HEK293 (cell line): ENCODE measurements at regions not wholly inside any gene's neighbourhood (a gene's known extent, or its start where the extent isn't known, plus 50 kb on each side); places are given as distances from the start of the nearest gene placed in this dataset.

Source experiments
- CTCF ChIA-PET: fragments of 350-600 bp; formaldehyde crosslinking; extraction: SDS; loops from one replicate; lab custom pipeline; 2021; ENCODE audit warnings: antibody characterized with exemption; lab: Yijun Ruan, JAX
- POLR2A ChIA-PET: fragments of 300-600 bp; formaldehyde crosslinking; extraction: SDS; loops from one replicate; lab custom pipeline; 2020; ENCODE audit warnings: antibody characterized with exemption, inconsistent platforms; lab: Yijun Ruan, JAX
- H3K27ac ChIP-seq: fragments of 200-500 bp; sonication (Bioruptor generic); 2 replicates; pipeline ENCODE4 v1.5.1; 2014; ENCODE audit warnings: low read depth, low read length, control low read depth, inconsistent platforms; ENCODE audit errors: extremely low read depth
- H3K36me3 ChIP-seq, 2 experiments: fragments of 200-500 bp in 1 of 2; sonication (Bioruptor generic) in 1 of 2; 1 replicate in 1 of 2; 2 replicates in 1 of 2; pipeline ENCODE4 v1.5.1; 2014 to 2017; ENCODE audit warnings: inconsistent platforms in 2 of 2, low read length in 2 of 2; ENCODE audit not compliant: control insufficient read depth in 2 of 2, insufficient read depth in 1 of 2
- H3K4me1 ChIP-seq: fragments of 200-500 bp; sonication (Bioruptor generic); 2 replicates; pipeline ENCODE4 v1.5.1; 2014; ENCODE audit warnings: mild to moderate bottlenecking, low read length, inconsistent platforms; ENCODE audit not compliant: control insufficient read depth, insufficient read depth
- H3K4me3 ChIP-seq: 2 replicates; pipeline ENCODE4 v1.5.1; 2011; ENCODE audit warnings: low read depth, mild to moderate bottlenecking, control low read depth, low read length, moderate library complexity
- H3K9me3 ChIP-seq: fragments of 200-500 bp; sonication (Bioruptor generic); 2 replicates; pipeline ENCODE4 v1.5.1; 2014; ENCODE audit warnings: low read depth, low read length, inconsistent platforms; ENCODE audit not compliant: control insufficient read depth, insufficient read depth
- BCL11B ChIP-seq: fragments of 450-650 bp; formaldehyde crosslinking; IDR thresholded peaks from 2 replicates; pipeline ENCODE4 v1.5.1; 2016; ENCODE audit warnings: low read depth, missing biosample characterization, missing genetic modification characterization
- EGR2 ChIP-seq: fragments of 450-650 bp; formaldehyde crosslinking; IDR thresholded peaks from 2 replicates; pipeline ENCODE4 v1.5.1; 2016; ENCODE audit warnings: low read depth, missing biosample characterization, missing genetic modification characterization
- KLF7 ChIP-seq: fragments of 450-650 bp; formaldehyde crosslinking; IDR thresholded peaks from 2 replicates; pipeline ENCODE4 v1.5.1; 2016; ENCODE audit warnings: missing biosample characterization, missing genetic modification characterization, borderline replicate concordance
- MZF1 ChIP-seq: fragments of 450-650 bp; formaldehyde crosslinking; IDR thresholded peaks from 2 replicates; pipeline ENCODE4 v1.5.1; 2017; ENCODE audit warnings: missing biosample characterization, missing genetic modification characterization, borderline replicate concordance
- RBAK ChIP-seq: fragments of 450-650 bp; formaldehyde crosslinking; IDR thresholded peaks from 2 replicates; pipeline ENCODE4 v1.5.1; 2016; ENCODE audit warnings: missing biosample characterization, missing genetic modification characterization
- ZEB2 ChIP-seq: fragments of 450-650 bp; formaldehyde crosslinking; IDR thresholded peaks from 2 replicates; pipeline ENCODE4 v1.5.1; 2016; ENCODE audit warnings: missing biosample characterization, missing genetic modification characterization
- ZNF140 ChIP-seq: fragments of 450-650 bp; formaldehyde crosslinking; IDR thresholded peaks from 2 replicates; pipeline ENCODE4 v1.5.1; 2016; ENCODE audit warnings: missing biosample characterization, missing genetic modification characterization
- ZNF175 ChIP-seq: fragments of 450-650 bp; formaldehyde crosslinking; IDR thresholded peaks from 2 replicates; pipeline ENCODE4 v1.5.1; 2016; ENCODE audit warnings: missing biosample characterization, missing genetic modification characterization
- ZNF366 ChIP-seq: fragments of 450-650 bp; formaldehyde crosslinking; conservative IDR thresholded peaks from 2 replicates; pipeline ENCODE4 v1.5.1; 2016; ENCODE audit warnings: missing biosample characterization, missing genetic modification characterization
- ZNF558 ChIP-seq: fragments of 450-650 bp; formaldehyde crosslinking; IDR thresholded peaks from 2 replicates; pipeline ENCODE4 v1.5.1; 2016; ENCODE audit warnings: missing biosample characterization, missing genetic modification characterization
- ZNF596 ChIP-seq: fragments of 450-650 bp; IDR thresholded peaks from 2 replicates; pipeline ENCODE4 v1.5.0; 2018; ENCODE audit warnings: missing biosample characterization, mild to moderate bottlenecking, missing genetic modification characterization, moderate library complexity
- ZNF600 ChIP-seq: fragments of 450-650 bp; formaldehyde crosslinking; IDR thresholded peaks from 2 replicates; pipeline ENCODE4 v1.5.1; 2016; ENCODE audit warnings: missing biosample characterization, missing genetic modification characterization
- ZNF670 ChIP-seq: fragments of 450-650 bp; formaldehyde crosslinking; IDR thresholded peaks from 2 replicates; pipeline ENCODE4 v1.5.1; 2016; ENCODE audit warnings: missing biosample characterization, missing genetic modification characterization, low read depth
- ZNF791 ChIP-seq: fragments of 450-650 bp; formaldehyde crosslinking; IDR thresholded peaks from 2 replicates; pipeline ENCODE4 v1.5.1; 2016; ENCODE audit warnings: missing biosample characterization, missing genetic modification characterization
- ZSCAN23 ChIP-seq: fragments of 450-650 bp; formaldehyde crosslinking; IDR thresholded peaks from 2 replicates; pipeline ENCODE4 v1.5.1; 2016; ENCODE audit warnings: missing biosample characterization, missing genetic modification characterization
- TF ChIP-seq, protein P1 (sequence below): fragments of 450-650 bp; formaldehyde crosslinking; IDR thresholded peaks from 2 replicates; pipeline ENCODE4 v1.5.1; 2016; ENCODE audit warnings: missing biosample characterization, missing genetic modification characterization
- TF ChIP-seq, protein P2 (sequence below): fragments of 450-650 bp; formaldehyde crosslinking; IDR thresholded peaks from 2 replicates; pipeline ENCODE4 v1.5.1; 2016; ENCODE audit warnings: missing biosample characterization, missing genetic modification characterization
- TF ChIP-seq, protein P3 (sequence below): fragments of 450-650 bp; formaldehyde crosslinking; IDR thresholded peaks from 2 replicates; pipeline ENCODE4 v1.5.1; 2017; ENCODE audit warnings: missing biosample characterization, missing genetic modification characterization
- TF ChIP-seq, protein P4 (sequence below): IDR thresholded peaks from 2 replicates; pipeline ENCODE4 v1.6.1; 2011; ENCODE audit warnings: mild to moderate bottlenecking, low read depth, low read length, borderline replicate concordance
- TF ChIP-seq, protein P5 (sequence below): fragments of 450-650 bp; formaldehyde crosslinking; IDR thresholded peaks from 2 replicates; pipeline ENCODE4 v1.5.1; 2016; ENCODE audit warnings: missing biosample characterization, missing genetic modification characterization, low read depth
- TF ChIP-seq, protein P6 (sequence below): fragments of 450-650 bp; formaldehyde crosslinking; IDR thresholded peaks from 2 replicates; pipeline ENCODE4 v1.5.1; 2016; ENCODE audit warnings: missing biosample characterization, missing genetic modification characterization, borderline replicate concordance

DNA sequence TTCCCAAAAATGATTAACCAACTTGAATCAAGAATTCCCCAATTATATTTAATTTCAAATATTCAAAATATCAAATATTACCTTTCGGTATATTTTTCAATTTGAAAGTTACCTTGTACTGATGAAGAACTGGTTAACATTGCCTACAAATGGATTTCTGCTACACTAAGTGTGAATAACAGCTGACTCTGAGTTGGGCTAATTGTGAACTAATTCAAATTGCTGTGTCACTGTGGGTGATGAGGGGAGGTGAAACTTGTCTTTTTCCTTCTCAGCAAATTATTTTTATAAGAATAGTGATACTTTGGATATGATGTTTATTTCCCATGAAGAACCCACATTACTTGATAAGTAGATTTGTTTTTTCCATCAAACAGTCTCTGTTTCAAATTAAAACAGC lies 103.4 kb upstream of the RPS23 start:
- TF ChIP-seq ZSCAN23 (tag by site-specific recombination) (no peak), ZNF670 (tag by site-specific recombination) (no peak), ZNF366 (tag by site-specific recombination) (no peak), KLF7 (tag by site-specific recombination) (no peak), ZNF600 (tag by site-specific recombination) (no peak), RBAK (tag by site-specific recombination) (no peak)
- TF ChIP-seq, protein P1, sequence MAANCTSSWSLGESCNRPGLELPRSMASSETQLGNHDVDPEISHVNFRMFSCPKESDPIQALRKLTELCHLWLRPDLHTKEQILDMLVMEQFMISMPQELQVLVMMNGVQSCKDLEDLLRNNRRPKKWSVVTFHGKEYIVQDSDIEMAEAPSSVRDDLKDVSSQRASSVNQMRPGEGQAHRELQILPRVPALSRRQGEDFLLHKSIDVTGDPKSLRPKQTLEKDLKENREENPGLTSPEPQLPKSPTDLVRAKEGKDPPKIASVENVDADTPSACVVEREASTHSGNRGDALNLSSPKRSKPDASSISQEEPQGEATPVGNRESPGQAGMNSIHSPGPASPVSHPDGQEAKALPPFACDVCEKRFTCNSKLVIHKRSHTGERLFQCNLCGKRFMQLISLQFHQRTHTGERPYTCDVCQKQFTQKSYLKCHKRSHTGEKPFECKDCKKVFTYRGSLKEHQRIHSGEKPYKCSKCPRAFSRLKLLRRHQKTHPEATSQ (tag by site-specific recombination) = no peak
- TF ChIP-seq, protein P2, sequence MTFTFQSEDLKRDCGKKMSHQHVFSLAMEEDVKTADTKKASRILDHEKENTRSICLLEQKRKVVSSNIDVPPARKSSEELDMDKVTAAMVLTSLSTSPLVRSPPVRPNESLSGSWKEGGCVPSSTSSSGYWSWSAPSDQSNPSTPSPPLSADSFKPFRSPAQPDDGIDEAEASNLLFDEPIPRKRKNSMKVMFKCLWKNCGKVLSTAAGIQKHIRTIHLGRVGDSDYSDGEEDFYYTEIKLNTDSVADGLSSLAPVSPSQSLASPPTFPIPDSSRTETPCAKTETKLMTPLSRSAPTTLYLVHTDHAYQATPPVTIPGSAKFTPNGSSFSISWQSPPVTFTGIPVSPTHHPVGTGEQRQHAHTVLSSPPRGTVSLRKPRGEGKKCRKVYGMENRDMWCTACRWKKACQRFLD (tag by site-specific recombination) = no peak
- TF ChIP-seq, protein P3, sequence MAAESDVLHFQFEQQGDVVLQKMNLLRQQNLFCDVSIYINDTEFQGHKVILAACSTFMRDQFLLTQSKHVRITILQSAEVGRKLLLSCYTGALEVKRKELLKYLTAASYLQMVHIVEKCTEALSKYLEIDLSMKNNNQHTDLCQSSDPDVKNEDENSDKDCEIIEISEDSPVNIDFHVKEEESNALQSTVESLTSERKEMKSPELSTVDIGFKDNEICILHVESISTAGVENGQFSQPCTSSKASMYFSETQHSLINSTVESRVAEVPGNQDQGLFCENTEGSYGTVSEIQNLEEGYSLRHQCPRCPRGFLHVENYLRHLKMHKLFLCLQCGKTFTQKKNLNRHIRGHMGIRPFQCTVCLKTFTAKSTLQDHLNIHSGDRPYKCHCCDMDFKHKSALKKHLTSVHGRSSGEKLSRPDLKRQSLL = no peak
- TF ChIP-seq, all 188 proteins: peak for 0
- POLR2A ChIA-PET = no interaction called here
- CTCF ChIA-PET = interaction anchor here (0.7 kb wide), 1 partner anchor 160 kb away, joined by 3 read pairs; no protein-coding TSS in a partner anchor

DNA sequence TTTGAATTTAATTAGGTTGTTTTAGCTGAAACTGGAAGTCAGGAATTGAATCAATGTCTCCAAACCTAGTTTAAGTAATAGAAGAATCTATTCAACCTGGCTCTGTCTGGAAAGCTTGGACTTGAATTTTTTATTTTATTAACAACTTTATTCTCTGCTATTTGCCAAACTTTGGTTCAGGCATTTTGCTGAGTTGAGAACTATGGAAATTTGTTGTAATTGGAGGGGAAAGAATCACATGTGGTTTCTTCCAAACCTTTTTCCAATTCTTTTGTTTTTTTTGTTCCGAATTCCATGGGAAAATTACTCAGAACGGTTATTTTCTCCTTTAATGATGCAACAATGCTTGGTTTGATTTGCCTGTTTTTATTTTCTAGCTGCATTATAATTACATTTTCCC lies 98.2 kb upstream of the RPS23 start:
- ChIA-PET POLR2A (interaction anchor here (0.7 kb wide), 1 partner anchor 157 kb away, joined by 3 read pairs; no protein-coding TSS in a partner anchor), CTCF (interaction anchor here (0.5 to 0.7 kb wide), 3 partner anchors 118 to 1197 kb away, joined by 3 read pairs; no protein-coding TSS in a partner anchor)
- Histone ChIP-seq H3K4me1 (no peaks in the 10 kb centered on the region), H3K27ac (no peak overlapping the region), H3K9me3 (no peaks in the 10 kb centered on the region), H3K4me3 (no peak overlapping the region), H3K36me3 (no peaks in the 10 kb centered on the region)
- TF ChIP-seq ZNF140 (tag by site-specific recombination) (no peak), MZF1 (tag by site-specific recombination) (no peak), EGR2 (no peak), ZNF558 (tag by site-specific recombination) (no peak), ZNF791 (tag by site-specific recombination) (no peak), ZNF596 (tag by site-specific recombination) (no peak), ZNF175 (tag by site-specific recombination) (no peak), BCL11B (no peak), ZEB2 (tag by site-specific recombination) (no peak)
- TF ChIP-seq, protein P4, sequence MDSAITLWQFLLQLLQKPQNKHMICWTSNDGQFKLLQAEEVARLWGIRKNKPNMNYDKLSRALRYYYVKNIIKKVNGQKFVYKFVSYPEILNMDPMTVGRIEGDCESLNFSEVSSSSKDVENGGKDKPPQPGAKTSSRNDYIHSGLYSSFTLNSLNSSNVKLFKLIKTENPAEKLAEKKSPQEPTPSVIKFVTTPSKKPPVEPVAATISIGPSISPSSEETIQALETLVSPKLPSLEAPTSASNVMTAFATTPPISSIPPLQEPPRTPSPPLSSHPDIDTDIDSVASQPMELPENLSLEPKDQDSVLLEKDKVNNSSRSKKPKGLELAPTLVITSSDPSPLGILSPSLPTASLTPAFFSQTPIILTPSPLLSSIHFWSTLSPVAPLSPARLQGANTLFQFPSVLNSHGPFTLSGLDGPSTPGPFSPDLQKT = no peak
- TF ChIP-seq, protein P5, sequence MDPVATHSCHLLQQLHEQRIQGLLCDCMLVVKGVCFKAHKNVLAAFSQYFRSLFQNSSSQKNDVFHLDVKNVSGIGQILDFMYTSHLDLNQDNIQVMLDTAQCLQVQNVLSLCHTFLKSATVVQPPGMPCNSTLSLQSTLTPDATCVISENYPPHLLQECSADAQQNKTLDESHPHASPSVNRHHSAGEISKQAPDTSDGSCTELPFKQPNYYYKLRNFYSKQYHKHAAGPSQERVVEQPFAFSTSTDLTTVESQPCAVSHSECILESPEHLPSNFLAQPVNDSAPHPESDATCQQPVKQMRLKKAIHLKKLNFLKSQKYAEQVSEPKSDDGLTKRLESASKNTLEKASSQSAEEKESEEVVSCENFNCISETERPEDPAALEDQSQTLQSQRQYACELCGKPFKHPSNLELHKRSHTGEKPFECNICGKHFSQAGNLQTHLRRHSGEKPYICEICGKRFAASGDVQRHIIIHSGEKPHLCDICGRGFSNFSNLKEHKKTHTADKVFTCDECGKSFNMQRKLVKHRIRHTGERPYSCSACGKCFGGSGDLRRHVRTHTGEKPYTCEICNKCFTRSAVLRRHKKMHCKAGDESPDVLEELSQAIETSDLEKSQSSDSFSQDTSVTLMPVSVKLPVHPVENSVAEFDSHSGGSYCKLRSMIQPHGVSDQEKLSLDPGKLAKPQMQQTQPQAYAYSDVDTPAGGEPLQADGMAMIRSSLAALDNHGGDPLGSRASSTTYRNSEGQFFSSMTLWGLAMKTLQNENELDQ = no peak
- TF ChIP-seq, protein P6, sequence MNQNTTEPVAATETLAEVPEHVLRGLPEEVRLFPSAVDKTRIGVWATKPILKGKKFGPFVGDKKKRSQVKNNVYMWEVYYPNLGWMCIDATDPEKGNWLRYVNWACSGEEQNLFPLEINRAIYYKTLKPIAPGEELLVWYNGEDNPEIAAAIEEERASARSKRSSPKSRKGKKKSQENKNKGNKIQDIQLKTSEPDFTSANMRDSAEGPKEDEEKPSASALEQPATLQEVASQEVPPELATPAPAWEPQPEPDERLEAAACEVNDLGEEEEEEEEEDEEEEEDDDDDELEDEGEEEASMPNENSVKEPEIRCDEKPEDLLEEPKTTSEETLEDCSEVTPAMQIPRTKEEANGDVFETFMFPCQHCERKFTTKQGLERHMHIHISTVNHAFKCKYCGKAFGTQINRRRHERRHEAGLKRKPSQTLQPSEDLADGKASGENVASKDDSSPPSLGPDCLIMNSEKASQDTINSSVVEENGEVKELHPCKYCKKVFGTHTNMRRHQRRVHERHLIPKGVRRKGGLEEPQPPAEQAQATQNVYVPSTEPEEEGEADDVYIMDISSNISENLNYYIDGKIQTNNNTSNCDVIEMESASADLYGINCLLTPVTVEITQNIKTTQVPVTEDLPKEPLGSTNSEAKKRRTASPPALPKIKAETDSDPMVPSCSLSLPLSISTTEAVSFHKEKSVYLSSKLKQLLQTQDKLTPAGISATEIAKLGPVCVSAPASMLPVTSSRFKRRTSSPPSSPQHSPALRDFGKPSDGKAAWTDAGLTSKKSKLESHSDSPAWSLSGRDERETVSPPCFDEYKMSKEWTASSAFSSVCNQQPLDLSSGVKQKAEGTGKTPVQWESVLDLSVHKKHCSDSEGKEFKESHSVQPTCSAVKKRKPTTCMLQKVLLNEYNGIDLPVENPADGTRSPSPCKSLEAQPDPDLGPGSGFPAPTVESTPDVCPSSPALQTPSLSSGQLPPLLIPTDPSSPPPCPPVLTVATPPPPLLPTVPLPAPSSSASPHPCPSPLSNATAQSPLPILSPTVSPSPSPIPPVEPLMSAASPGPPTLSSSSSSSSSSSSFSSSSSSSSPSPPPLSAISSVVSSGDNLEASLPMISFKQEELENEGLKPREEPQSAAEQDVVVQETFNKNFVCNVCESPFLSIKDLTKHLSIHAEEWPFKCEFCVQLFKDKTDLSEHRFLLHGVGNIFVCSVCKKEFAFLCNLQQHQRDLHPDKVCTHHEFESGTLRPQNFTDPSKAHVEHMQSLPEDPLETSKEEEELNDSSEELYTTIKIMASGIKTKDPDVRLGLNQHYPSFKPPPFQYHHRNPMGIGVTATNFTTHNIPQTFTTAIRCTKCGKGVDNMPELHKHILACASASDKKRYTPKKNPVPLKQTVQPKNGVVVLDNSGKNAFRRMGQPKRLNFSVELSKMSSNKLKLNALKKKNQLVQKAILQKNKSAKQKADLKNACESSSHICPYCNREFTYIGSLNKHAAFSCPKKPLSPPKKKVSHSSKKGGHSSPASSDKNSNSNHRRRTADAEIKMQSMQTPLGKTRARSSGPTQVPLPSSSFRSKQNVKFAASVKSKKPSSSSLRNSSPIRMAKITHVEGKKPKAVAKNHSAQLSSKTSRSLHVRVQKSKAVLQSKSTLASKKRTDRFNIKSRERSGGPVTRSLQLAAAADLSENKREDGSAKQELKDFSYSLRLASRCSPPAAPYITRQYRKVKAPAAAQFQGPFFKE = no peak

More for the DNA sequence above, 103.4 kb upstream of the RPS23 start:
- no peaks in the 10 kb centered on the region for H3K9me3 ChIP-seq
- H3K27ac ChIP-seq = no peak overlapping the region
- no peaks in the 10 kb centered on the region for H3K36me3 ChIP-seq
- no peak overlapping the region for H3K4me3 ChIP-seq
- H3K4me1 ChIP-seq = peaks cover 6% of the 10 kb centered on the region; the same call in 1 of the 2 replicates
